ENCODE measurements at regions not wholly inside any gene's neighbourhood (a gene's known extent, or its start where the extent isn't known, plus 50 kb on each side); places are given as distances from the start of the nearest gene placed in this dataset.

GRCh38 chr13:100941377-100942368 is 267.1 kb upstream of the TMTC4 start:
- H3K27ac ChIP-seq: no peak overlapping the region

GRCh38 chr13:100940658-100941057 is 266.1 kb upstream of the TMTC4 start:
- no peak overlapping the region for H3K4me3 ChIP-seq
- no peak overlapping the region for H3K27ac ChIP-seq

More at GRCh38 chr13:100941377-100942368, 267.1 kb upstream of the TMTC4 start:
- H3K4me3 ChIP-seq: no peak overlapping the region

GRCh38 chr13:100933841-100934240 is 259.2 kb upstream of the TMTC4 start:
- Histone ChIP-seq H3K4me3 (no peak overlapping the region), H3K27ac (no peak overlapping the region)

GRCh38 chr13:100922599-100922998 is 248.0 kb upstream of the TMTC4 start:
- Histone ChIP-seq H3K4me3 (no peak overlapping the region), H3K27ac (no peak overlapping the region)

GRCh38 chr13:100921139-100921538 is 246.5 kb upstream of the TMTC4 start:
- Histone ChIP-seq H3K27ac (no peak overlapping the region), H3K4me3 (no peak overlapping the region)

- Histone ChIP-seq H3K4me3 (no peak overlapping the region), H3K27ac (no peak overlapping the region)
These were observed 242.4 kb upstream of the TMTC4 start for GRCh38 chr13:100917011-100917410.

- H3K4me3 ChIP-seq: no peak overlapping the region
- H3K27ac ChIP-seq: no peak overlapping the region
These were observed 238.5 kb upstream of the TMTC4 start for GRCh38 chr13:100913143-100913542.

- Histone ChIP-seq H3K4me3 (no peak overlapping the region), H3K27ac (no peak overlapping the region)
These were observed 229.8 kb upstream of the TMTC4 start for GRCh38 chr13:100904293-100904976.

- Histone ChIP-seq H3K4me3 (no peak overlapping the region), H3K27ac (no peak overlapping the region)
These were observed 225.2 kb upstream of the TMTC4 start for GRCh38 chr13:100899720-100900316.

GRCh38 chr13:100898431-100898830 is 223.8 kb upstream of the TMTC4 start:
- no peak overlapping the region for H3K27ac ChIP-seq
- no peak overlapping the region for H3K4me3 ChIP-seq

- no peak overlapping the region for H3K4me3 ChIP-seq
- H3K27ac ChIP-seq: no peak overlapping the region
These were observed 221.1 kb upstream of the TMTC4 start for GRCh38 chr13:100895651-100896050.

- Histone ChIP-seq H3K4me3 (no peak overlapping the region), H3K27ac (no peak overlapping the region)
These were observed 218.4 kb upstream of the TMTC4 start for GRCh38 chr13:100892981-100893380.

- Histone ChIP-seq H3K4me3 (no peak overlapping the region), H3K27ac (no peak overlapping the region)
These were observed 216.1 kb upstream of the TMTC4 start for GRCh38 chr13:100890645-100891044.

- Histone ChIP-seq H3K27ac (no peak overlapping the region), H3K4me3 (no peak overlapping the region)
These were observed 213.1 kb upstream of the TMTC4 start for GRCh38 chr13:100887729-100888151.

GRCh38 chr13:100883453-100883852 is 208.9 kb upstream of the TMTC4 start:
- Histone ChIP-seq H3K4me3 (no peak overlapping the region), H3K27ac (no peak overlapping the region)

GRCh38 chr13:100881291-100881864 is 206.8 kb upstream of the TMTC4 start:
- no peak overlapping the region for H3K4me3 ChIP-seq
- H3K27ac ChIP-seq: no peak overlapping the region

- no peak overlapping the region for H3K4me3 ChIP-seq
These were observed 205.6 kb upstream of the TMTC4 start for GRCh38 chr13:100880166-100880565.

GRCh38 chr13:100879255-100879654 is 204.7 kb upstream of the TMTC4 start:
- Histone ChIP-seq H3K27ac (no peak overlapping the region), H3K4me3 (no peak overlapping the region)

More at GRCh38 chr13:100880166-100880565, 205.6 kb upstream of the TMTC4 start:
- no peak overlapping the region for H3K27ac ChIP-seq

- Histone ChIP-seq H3K4me3 (no peak overlapping the region), H3K27ac (peak overlapping the region in 3 of 21 experiments; percentile 4 to 75 (median 45))
These were observed 201.4 kb upstream of the TMTC4 start for GRCh38 chr13:100876044-100876403.

- no peak overlapping the region for H3K4me3 ChIP-seq
- H3K27ac ChIP-seq: peak overlapping the region in 1 of 21 experiments; percentile 31
These were observed 200.9 kb upstream of the TMTC4 start for GRCh38 chr13:100875392-100876043.

All from skin epidermis (tissue), 12 donors.